ENCODE measurements at regions not wholly inside any gene's neighbourhood (a gene's known extent, or its start where the extent isn't known, plus 50 kb on each side); places are given as distances from the start of the nearest gene placed in this dataset.

GRCh38 chr7:46256870-46257661 lies 336.0 kb upstream of the IGFBP3 start:
- DNase-seq: no peak

GRCh38 chr7:46253520-46253919 lies 332.4 kb upstream of the IGFBP3 start:
- no peak for DNase-seq

- DNase-seq: no peak
Observed at GRCh38 chr7:46247664-46248063, 326.6 kb upstream of the IGFBP3 start.

- DNase-seq: no peak
Observed at GRCh38 chr7:46245586-46246111, 324.6 kb upstream of the IGFBP3 start.

GRCh38 chr7:46244757-46245156 lies 323.7 kb upstream of the IGFBP3 start:
- DNase-seq: no peak

GRCh38 chr7:46243406-46243805 lies 322.3 kb upstream of the IGFBP3 start:
- no peak for DNase-seq

GRCh38 chr7:46239846-46240245 lies 318.8 kb upstream of the IGFBP3 start:
- DNase-seq: no peak

- DNase-seq: no peak
Observed at GRCh38 chr7:46237466-46237865, 316.4 kb upstream of the IGFBP3 start.

GRCh38 chr7:46233585-46234329 lies 312.7 kb upstream of the IGFBP3 start:
- DNase-seq: no peak

GRCh38 chr7:46230990-46231305 lies 309.9 kb upstream of the IGFBP3 start:
- DNase-seq: no peak

- no peak for DNase-seq
Observed at GRCh38 chr7:46230298-46230989, 309.4 kb upstream of the IGFBP3 start.

- no peak for DNase-seq
Observed at GRCh38 chr7:46229409-46229808, 308.3 kb upstream of the IGFBP3 start.

GRCh38 chr7:46226860-46227259 lies 305.8 kb upstream of the IGFBP3 start:
- no peak for DNase-seq

GRCh38 chr7:46224363-46224762 lies 303.3 kb upstream of the IGFBP3 start:
- no peak for DNase-seq

GRCh38 chr7:46220066-46220630 lies 299.1 kb upstream of the IGFBP3 start:
- DNase-seq: no peak

- no peak for DNase-seq
Observed at GRCh38 chr7:46218461-46219200, 297.6 kb upstream of the IGFBP3 start.

GRCh38 chr7:46215987-46216567 lies 295.0 kb upstream of the IGFBP3 start:
- DNase-seq: no peak

GRCh38 chr7:46214526-46214925 lies 293.5 kb upstream of the IGFBP3 start:
- DNase-seq: no peak

GRCh38 chr7:46213154-46213537 lies 292.1 kb upstream of the IGFBP3 start:
- no peak for DNase-seq

GRCh38 chr7:46212425-46213153 lies 291.5 kb upstream of the IGFBP3 start:
- no peak for DNase-seq

- DNase-seq: no peak
Observed at GRCh38 chr7:46210467-46210866, 289.4 kb upstream of the IGFBP3 start.

Measured in CD4-positive, alpha-beta T cell treated with Interleukin-15 for 1 hour (primary cell).